LHCN-M2 (cell line): ENCODE measurements at regions not wholly inside any gene's neighbourhood (a gene's known extent, or its start where the extent isn't known, plus 50 kb on each side); places are given as distances from the start of the nearest gene placed in this dataset.

Experiments used
- DNase-seq: peaks from one replicate; pipeline ENCODE4 v3.0.0-alpha.2; 2012; ENCODE audit warnings: low read depth

DNA sequence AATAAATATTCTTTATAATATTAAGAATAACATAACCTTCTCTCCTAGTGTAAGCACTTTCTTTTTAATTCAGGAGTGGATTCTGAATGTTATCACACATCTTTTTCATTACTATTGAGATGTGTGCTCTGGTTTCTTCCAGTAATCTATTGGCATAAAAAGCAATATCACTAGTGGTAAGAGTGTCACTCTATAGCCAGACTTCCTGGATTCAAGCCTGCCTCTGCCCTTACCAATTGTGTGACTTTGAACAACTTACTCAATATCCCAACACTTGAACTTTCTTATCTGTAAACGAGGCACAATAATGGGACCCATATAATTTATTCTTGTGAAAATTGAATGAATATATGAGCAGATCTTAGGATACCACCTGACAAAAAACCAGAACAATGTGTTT lies 71.0 kb downstream of the SEM1 start:
- DNase-seq, result no peak

DNA sequence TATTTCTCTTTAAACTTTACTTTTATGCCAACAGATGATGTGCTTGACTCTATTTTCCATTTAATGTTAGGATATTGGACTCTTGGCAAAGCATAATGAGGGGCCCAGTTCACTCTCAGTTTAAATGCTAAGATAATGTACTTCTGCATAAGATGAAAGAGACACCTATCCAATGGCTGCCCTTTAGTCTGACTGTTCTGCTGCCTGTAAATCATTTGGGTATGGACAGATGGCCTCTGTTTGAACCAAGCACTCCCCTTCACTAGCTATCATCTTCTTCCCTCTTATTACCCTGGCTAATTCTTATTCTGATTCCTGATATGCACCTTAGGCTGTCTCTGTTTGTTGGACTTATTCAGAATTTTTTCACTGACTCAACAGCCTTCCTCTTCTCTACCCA lies 72.1 kb downstream of the SEM1 start:
- no peak for DNase-seq

DNA sequence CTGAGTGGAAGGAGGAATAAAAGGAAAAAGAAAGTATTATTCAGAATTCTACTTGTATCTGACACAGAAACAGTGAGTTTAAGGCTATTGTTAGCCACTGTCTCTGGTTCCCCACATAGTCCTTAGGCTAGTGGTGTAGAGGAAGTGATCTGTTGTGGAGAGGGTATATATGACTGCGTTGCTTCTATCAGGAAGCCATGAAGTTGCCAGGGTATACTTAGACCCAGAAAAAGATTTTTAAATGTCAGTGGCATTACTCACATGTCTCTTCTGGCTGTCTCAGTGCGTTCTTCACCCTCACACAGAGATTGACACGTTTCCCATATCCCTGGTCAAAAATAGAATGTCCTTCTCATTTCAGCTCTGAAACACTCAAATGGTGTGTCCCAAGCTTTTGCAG lies 72.7 kb downstream of the SEM1 start:
- no peak for DNase-seq

DNA sequence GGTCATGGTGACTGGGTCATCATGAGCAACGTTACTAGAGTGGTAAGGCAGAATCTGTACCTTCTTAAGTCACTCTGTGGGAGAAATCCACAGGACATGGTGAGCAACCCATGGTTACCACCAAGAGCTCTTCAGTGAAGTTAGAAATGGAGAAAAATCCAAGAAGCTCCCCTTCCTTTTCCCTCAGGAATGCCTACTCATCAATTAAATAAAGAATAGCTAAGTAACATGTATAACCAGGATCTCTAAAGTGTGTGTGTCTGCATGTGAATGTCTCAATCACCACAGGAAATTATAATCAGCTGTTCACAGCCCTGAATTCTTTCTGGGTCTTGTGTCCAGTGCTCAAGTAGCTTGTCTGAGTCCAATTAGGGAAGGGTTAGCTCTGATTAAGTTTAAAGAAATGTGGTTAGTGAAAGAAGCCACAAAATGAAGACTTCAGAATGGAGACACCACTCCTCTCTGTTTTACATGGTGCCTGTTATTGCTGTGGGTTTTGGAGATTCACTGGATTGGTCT lies 73.2 kb downstream of the SEM1 start:
- peak; percentile 17 for DNase-seq

DNA sequence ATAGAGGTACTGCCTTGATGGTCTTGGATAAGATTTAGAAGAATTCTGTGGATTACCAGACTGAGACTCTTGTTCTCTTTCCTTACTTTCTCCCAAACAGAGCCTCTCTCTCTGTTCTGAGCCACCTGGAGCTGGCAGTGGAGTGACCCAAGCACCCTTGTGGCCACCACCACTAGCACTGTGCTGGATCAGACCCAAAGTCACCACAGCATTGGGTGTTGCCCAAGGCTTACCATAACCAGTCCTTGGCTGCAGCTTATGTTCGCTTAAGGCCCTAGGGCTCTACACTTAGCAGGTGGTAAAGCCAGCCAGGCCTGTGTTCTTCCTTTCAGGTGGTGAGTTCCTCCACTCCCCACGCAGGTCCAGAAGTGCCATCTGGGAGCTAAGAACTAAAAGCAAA lies 79.8 kb downstream of the SEM1 start:
- DNase-seq, result no peak

DNA sequence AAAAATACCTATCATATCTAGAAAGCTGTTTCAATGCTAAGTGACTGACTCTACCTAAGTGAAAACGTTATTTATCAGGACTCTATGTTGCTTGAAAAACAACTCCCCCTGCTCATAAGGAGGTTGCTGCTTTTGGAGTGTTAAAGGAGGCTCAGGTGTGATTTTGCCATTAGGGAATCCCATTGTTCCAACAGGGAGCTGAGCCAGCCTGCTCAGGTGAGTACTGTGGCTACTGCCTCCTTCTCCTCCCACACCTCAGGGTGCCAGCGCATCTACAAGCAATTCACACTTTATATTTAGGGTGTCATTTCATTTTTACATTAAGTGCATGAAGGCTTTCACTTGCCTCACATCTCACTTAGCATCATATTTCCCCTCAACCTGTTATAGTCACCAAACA lies 84.7 kb downstream of the SEM1 start:
- no peak for DNase-seq

DNA sequence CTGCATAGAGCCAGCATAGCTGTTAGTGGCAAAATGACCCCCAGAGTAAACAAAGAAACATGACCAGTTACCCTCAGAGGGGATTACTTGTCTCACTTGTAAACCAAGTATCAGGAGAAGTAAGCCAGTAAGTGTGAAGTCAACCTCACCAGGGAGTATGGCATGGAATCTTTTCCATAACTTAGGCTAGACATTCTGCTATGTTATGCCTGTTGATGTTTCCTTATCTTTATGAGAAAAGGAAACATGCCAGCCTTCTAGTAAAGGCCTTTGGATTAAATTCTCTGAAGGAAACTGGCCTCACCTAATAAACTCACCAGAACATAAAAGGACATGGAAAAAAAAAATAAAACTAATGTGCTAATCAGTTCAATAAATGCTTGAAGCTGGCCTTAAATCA lies 87.7 kb downstream of the SEM1 start:
- no peak for DNase-seq

DNA sequence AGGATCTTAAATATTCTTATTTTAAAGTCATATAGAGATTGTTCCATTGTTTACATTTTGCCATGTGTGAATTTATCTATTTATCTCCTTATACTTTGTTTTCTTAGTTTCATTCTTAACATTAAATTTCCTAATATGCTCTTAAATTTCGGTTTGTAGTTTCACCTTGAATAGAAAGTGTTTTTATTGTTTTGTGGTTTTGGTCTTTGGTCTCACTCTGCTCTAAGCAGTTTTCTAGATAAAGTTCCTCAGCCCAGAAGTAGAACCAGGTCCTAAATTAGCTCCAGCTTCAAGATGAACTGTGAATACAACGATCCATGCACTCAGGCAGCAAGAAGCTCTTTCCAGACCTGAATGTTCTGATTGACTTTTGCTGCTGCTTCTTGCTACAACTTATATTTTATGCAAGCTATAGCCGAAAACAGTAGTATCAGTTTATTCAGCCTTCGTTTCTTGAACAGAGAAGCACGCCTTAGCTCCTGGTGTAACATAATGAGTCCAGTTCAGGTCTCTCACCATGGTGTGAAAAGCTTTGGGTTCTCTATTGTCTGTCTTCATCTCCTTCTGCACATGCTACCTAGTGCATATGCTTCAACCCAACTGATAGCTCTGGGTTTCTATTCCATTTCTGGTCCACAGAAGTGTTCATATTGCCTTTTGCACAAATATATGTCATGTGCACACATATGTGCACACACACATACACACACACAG lies 95.3 kb downstream of the SEM1 start:
- DNase-seq, result no peak

DNA sequence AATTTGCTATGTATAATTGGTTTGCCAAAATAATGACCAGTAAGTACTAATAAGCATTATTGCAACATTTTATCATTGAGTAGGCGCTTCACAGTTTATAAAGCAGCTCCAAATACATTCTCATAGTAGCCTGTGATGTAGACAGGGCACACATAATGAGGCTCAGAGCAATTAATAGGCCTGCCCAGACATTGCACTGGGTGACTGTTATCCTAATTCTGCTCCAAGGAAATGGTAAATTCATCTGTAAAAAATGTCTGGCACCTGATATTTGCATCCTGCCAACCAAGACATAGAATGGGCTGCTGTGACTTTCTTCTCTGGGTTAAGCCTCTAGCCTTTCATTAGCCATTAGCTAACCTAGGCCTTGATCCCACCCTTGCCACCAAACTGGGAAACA lies 97.6 kb downstream of the SEM1 start:
- DNase-seq, result no peak

DNA sequence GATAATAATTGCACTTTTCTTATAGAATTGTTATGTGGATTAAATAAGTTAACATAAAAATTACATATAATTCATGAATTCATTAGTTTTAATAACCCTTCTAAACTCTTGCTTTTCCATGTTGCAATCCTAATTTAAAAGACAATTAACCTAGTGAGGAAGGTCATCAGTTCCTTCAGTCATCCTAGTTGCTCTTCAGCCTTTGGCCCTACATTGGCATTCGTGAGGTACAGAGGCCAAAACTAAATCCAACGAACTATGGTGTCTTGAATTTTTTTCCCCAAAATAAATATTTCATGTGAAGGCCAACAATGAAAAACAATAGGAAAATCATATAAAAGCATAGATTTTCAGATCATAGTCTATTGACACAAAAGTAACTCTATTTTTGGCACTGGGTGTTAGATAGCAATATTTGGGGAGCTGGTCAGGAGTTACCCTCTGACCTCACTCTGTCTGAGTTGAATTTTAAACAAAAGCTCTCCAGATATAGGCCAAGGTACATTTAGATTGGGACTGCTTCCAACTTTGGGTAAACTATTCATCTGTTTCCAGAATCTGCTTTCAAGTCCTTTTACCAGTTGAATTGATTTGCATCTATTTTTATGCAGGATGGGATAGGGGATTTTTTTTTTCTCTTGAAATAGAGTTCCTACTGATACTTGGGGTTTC lies 104.5 kb downstream of the SEM1 start:
- no peak for DNase-seq

DNA sequence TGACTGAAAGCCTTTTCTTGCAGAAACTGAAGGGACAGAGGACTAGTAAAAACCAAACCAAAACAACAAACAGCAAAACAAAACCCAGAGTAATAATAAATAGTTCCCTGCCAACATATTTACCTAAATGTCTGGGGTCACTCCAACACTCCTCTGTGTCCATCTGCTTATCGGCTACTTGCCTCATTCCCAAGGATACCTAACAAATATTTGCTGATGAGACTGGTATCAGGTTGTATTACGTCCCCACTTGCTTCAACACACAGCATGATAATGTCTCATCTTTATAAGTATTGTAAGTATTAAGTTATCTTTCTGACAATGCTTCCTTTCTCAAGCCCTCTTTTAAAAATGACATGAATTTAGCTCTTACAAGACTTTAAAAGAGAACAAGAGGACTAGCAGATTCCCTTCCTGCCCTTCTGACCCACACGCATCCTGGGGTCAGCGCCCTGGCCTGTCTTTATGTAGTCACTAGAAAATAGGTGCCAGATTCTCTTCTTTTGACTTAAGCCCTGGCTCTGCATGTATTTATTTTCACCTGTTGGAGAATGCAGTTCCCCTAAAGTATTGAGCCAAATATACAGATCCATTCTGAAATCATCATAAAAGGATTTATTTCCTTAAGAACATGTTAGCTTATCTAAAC lies 110.2 kb downstream of the SEM1 start:
- no peak for DNase-seq

DNA sequence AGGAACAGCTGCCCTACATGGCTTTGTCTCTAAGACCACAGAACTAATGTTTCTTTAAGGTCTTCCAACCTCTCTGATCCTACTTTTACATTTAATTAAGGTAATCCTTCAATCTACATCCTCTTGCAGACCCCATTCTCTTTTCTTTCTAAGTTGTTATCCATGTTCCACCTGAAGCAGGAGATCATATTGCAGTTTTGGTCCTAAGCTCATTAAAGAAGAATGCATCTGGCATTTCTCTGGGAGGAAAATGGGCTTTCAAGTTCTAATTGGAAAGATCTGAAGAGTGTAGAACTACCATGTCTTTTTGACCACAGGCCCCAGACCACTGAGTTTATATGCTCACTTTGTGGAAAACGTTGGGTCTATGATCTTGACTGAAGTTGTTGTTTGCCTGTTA lies 111.2 kb downstream of the SEM1 start:
- DNase-seq, result no peak

DNA sequence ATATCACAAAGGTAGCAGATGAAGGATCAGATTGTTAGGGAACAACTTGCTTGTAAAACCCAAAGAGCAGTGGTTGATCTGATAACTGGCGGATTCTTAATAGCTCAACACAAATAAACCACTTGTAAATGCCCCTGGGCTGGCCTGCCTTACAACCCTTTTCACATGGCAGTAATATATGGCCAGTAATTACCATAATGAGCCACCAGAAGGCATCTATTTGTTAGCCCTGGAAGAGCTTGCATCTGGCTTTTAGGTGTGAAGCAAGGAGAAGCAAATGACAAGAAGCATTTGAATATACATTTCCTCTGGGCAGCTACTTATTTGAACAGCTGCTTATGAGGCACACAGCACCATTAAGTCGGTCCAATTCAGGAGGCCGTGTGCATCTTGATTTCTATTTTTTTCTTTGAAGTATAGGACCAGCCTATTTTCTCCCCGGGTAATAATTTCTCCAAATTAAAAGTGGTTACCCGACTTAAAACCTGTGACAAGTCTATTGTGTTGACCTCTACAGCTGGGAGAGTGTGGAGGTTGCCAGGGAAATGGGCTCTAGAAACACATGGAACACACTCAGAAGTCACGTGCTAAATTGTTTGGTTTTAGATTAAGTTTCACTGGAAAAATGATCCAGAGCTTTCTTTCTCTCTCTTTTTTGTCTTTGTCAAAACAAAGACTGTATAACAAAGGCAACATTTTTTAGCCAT lies 113.4 kb downstream of the SEM1 start:
- peak; percentile 37 for DNase-seq

DNA sequence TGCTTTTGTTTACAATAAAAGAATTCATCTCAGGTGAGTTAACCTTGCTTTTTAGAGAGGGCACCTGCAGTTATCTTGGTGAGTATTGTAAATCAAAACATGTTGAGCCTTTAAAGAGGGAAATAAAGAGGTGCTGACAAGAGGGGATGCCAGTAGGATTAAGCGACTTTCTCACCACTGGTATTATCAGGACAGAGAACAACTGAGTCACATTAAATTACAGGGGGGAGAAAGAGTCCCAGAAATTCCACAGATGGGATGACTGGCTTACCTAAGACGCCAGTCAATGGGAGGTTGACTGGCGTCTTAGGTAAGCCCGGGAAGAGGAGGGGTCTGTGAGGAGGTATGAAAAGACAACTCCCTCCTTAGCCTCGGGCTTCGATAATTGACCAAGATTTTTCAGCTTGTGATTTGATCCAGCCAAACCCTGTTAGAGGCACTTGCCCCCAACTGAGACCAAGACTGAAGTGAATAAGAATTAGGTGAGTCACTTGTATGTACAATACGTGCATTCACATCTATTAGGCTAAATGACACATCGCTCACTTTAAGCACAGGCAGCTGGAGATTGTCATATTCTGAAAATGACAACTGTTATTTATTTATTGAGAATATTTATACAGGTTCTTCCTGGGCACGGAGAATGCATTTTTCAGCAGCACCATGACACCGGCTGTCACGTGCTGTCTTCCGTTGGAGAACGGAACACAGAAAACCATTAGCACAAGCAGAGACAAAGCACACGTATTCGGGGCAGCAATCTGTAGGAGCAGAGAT lies 117.6 kb downstream of the SEM1 start:
- DNase-seq, result no peak

DNA sequence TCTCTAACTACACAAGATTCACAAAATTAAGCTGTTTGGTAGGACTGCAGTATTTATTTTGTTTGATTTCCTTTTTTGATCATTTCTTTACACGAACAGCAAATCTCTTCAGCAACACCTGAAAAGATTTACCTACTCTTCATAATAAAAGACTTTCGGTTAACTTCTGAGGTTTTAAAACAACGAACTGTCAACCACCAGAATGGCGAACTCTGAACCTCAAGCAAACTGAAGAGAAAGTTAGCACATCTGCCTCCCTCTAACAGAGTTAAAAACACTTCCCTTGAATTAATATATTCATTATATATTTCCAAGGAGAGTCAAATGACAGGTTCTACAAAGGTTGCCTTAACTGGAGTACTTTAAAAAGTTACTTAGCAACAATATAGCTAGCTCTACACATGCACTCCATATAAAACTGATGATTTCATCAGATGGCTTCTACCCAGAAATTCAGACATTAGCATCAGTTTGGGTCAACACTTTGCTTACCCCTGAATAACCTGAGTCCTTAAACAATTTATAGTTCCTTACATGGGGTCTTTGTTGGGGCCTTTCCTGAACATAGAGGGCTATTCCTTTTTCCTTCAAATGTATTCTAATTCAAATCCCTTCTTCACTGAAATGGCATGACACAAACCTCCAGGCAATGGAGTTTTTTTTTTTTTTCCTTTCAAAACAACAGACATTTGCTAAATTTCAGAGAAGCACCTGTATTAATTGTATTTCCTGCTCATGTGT lies 118.3 kb downstream of the SEM1 start:
- no peak for DNase-seq

DNA sequence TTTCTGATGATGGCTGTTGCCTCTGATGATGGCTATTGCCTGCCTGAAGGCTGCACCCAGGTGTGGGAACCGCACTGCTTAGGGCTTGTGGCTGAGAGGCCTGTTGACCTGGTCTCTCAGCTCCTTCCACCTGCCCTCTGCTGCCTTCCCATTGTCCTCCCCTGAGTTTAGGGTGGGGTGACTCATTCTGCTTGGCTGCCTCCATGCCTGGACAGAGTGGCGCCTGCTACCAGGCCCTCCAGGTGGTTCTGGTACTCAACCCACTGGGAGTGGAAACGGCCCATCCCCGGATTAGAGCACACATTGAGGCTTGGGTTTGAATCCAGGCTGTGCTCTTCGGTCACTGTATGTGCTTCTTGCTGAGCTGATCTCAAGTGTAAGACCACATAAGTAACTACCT lies 120.6 kb downstream of the SEM1 start:
- no peak for DNase-seq

DNA sequence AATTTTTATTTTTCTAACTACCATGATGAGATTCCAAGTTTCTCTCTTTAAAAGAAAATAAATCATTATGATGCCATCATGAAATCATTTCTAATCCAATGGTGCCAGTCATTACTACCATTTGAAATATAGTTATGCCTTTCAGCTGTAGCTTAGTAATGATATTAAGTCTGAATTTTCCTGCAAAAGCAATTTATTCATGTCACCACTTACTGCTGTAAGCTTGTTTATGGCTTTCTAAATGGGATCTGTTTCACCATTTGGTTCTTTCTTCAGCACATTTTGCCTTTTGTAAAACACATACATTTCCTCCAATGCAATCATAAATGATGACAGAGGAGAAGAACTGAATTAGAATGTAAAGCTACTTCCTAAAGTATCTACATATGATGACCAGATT lies 130.5 kb downstream of the SEM1 start:
- DNase-seq, result no peak

DNA sequence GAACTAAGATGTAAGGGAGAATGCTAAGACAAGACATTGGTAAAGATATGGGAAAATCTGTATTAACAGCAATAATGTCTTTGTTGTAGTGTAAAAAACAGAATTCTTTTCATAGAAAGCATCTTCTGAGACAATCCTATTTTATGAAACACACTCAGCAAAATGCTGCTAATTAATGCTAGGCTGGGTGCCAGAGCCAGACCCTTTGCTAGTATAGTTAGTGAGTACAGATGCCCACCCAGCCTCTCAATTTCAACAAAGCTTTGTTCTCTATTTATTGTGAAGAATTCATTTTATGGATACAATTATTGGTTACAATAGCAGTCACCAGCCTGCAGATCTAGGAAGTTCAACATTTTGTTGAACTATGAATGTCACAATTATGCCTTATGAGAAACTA lies 131.0 kb downstream of the SEM1 start:
- no peak for DNase-seq

DNA sequence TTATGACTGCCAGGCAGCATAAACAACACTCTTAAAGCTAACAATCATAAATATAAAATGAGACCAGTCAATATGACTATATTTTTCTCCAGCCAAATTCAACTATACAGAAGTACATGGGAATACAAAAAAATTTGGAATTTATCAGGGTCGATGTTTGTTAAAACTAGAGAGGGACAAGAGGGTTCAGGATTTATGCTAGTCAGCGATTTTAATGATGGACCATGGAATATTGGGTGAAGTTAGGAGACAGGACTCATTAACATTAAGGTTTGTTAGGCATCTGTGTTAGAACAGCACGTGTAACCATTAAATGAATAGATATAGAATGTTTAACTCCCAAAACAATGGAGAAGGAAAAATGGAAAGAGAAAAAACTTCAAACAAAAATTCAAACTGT lies 146.2 kb downstream of the SEM1 start:
- no peak for DNase-seq

DNA sequence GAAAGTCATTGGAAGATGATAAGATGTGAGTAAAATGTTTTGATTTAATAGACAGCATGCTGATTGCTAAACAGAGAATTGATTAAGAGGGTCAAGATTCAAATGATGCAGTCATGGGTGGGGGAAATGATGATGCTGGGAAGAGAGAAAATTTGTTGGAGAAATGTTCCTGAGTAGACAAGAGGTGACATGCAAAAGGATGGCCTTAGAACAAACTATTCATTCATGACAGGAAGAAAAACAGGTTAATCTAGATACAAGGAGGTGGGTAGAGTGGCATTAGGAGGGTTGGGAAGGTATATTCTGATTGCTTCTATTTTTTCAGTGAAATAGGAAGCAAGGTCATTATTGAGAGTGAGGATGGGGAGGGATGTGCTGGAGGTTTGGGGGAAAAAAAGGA lies 146.7 kb downstream of the SEM1 start:
- DNase-seq, result no peak

DNA sequence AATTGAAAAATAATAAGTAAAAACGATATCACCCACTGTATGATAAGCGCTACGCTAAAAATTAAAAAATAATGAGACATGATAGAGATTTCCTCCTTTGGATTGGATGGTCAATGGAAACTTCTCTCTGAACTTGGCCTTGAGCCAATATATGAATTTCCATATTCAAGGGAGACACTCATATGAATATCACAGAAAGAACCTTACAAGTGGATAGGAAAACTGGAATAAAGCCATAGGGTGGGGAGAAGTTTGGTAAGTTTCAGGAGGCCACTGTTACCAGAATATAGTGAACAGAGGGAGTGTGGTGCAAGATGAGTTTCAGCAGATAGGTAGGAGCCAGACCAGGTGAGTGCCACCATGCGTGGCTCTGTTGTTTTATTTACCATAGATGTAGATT lies 147.2 kb downstream of the SEM1 start:
- DNase-seq, result no peak
